H1 (cell line): ENCODE measurements at regions not wholly inside any gene's neighbourhood (a gene's known extent, or its start where the extent isn't known, plus 50 kb on each side); places are given as distances from the start of the nearest gene placed in this dataset.

Experiments used
- CTCF ChIA-PET: fragments of 300-600 bp; sonication (Branson Sonifier 250); formaldehyde crosslinking; loops from one replicate; lab custom pipeline; 2021; ENCODE audit not compliant: partially characterized antibody; lab: Charles Lee
- POLR2A ChIA-PET: fragments of 300-600 bp; sonication (Branson Sonifier 250); formaldehyde crosslinking; loops from one replicate; lab custom pipeline; 2021; ENCODE audit warnings: inconsistent platforms; ENCODE audit not compliant: partially characterized antibody; lab: Charles Lee
- DNase-seq, 2 experiments: peaks; one replicate each; pipeline versions ENCODE4 v3.0.0 to v3.0.0-alpha.2; 2010 to 2022; ENCODE audit warnings: low spot score in 2 of 2, low read depth in 1 of 2, mixed read lengths in 1 of 2
- FAIRE-seq: peaks from 2 replicates; lab custom pipeline; 2011; peaks lifted over from hg19 to GRCh38; lab: Jason Lieb, UNC
- H2AFZ ChIP-seq: 2 replicates; pipeline ENCODE4 v1.8.1; 2012; ENCODE audit warnings: low read length, inconsistent platforms
- H2AK5ac ChIP-seq: 2 replicates; pipeline ENCODE4 v1.6.1; 2013; ENCODE audit warnings: low read depth, low read length
- H2BK120ac ChIP-seq: replicated peaks from 2 replicates; pipeline ENCODE3; 2013; ENCODE audit warnings: low read depth, low read length, inconsistent platforms
- H2BK12ac ChIP-seq: 2 replicates; pipeline ENCODE4 v1.6.1; 2013; ENCODE audit warnings: low read depth, low read length
- H2BK15ac ChIP-seq: 2 replicates; pipeline ENCODE4 v1.6.1; 2013; ENCODE audit warnings: low read length
- H2BK20ac ChIP-seq: 2 replicates; pipeline ENCODE4 v1.6.1; 2013; ENCODE audit warnings: low read length
- H2BK5ac ChIP-seq: 2 replicates; pipeline ENCODE4 v1.6.1; 2013; ENCODE audit warnings: low read depth, low read length
- H3K14ac ChIP-seq: 2 replicates; pipeline ENCODE4 v1.6.1; 2013; ENCODE audit warnings: inconsistent platforms; ENCODE audit not compliant: insufficient read length
- H3K18ac ChIP-seq: 2 replicates; pipeline ENCODE4 v1.6.1; 2013; ENCODE audit warnings: low read length; ENCODE audit errors: extremely low read depth
- H3K23ac ChIP-seq: 2 replicates; pipeline ENCODE4 v1.6.1; 2013; ENCODE audit warnings: inconsistent platforms; ENCODE audit not compliant: insufficient read length
- H3K23me2 ChIP-seq: 2 replicates; pipeline ENCODE4 v1.6.1; 2013; ENCODE audit warnings: low read depth, low read length
- H3K27ac ChIP-seq: 2 replicates; pipeline ENCODE4 v1.6.1; 2011; ENCODE audit warnings: low read depth, low read length, inconsistent platforms
- H3K27me3 ChIP-seq, 4 experiments: replicated peaks in 1 of 4; 1 replicate in 1 of 4; 2 replicates in 3 of 4; pipeline versions ENCODE4 v1.6.1 to v1.8.1; 2011 to 2013; ENCODE audit warnings: low read length in 3 of 4, mild to moderate bottlenecking in 3 of 4, inconsistent platforms in 2 of 4, mixed read lengths in 2 of 4, moderate library complexity in 1 of 4; ENCODE audit not compliant: control insufficient read depth in 3 of 4, insufficient read depth in 3 of 4; ENCODE audit errors: extremely low read depth in 1 of 4
- H3K36me3 ChIP-seq, 4 experiments: 2 replicates each; pipeline versions ENCODE4 v1.6.1 to v1.8.1; 2011 to 2013; ENCODE audit warnings: mild to moderate bottlenecking in 4 of 4, low read length in 3 of 4, moderate library complexity in 2 of 4, control low read depth in 1 of 4, inconsistent platforms in 1 of 4; ENCODE audit not compliant: insufficient read depth in 4 of 4, control insufficient read depth in 2 of 4
- H3K4ac ChIP-seq: replicated peaks from 2 replicates; pipeline ENCODE3; 2013; ENCODE audit warnings: low read length, low read depth, mixed read lengths, inconsistent platforms; ENCODE audit not compliant: insufficient read length
- H3K4me1 ChIP-seq, 4 experiments: replicated peaks in 1 of 4; 1 replicate in 1 of 4; 2 replicates in 3 of 4; pipeline versions ENCODE4 v1.6.1 to v1.8.1; 2011 to 2013; ENCODE audit warnings: low read length in 3 of 4, inconsistent platforms in 2 of 4, mixed read lengths in 1 of 4; ENCODE audit not compliant: insufficient read depth in 4 of 4, control insufficient read depth in 3 of 4
- H3K4me2 ChIP-seq, 2 experiments: 2 replicates each; pipeline versions ENCODE4 v1.6.1 to v1.8.1; 2011 to 2013; ENCODE audit warnings: low read depth in 2 of 2, low read length in 2 of 2, control low read depth in 1 of 2, inconsistent platforms in 1 of 2, mild to moderate bottlenecking in 1 of 2; ENCODE audit not compliant: insufficient read depth in 1 of 2
- H3K4me3 ChIP-seq, 4 experiments: fragments of 200-600, 300-600 bp in 1 of 4; sonication (generic), shearing (Covaris generic), sonication (Bioruptor Twin) in 1 of 4; 2 replicates each; pipeline versions ENCODE4 v1.5.1 to v1.8.1; 2011 to 2016; ENCODE audit warnings: low read length in 4 of 4, low read depth in 3 of 4, control low read depth in 2 of 4, inconsistent platforms in 2 of 4, mild to moderate bottlenecking in 2 of 4, mixed read lengths in 1 of 4, moderate library complexity in 1 of 4; ENCODE audit not compliant: insufficient read depth in 2 of 4; ENCODE audit errors: extremely low read depth in 1 of 4
- H3K56ac ChIP-seq: replicated peaks from 2 replicates; pipeline ENCODE3; 2013; ENCODE audit warnings: low read depth, mild to moderate bottlenecking, mixed read lengths, low read length, inconsistent platforms; ENCODE audit not compliant: insufficient read length
- H3K79me1 ChIP-seq: 2 replicates; pipeline ENCODE4 v1.6.1; 2013; ENCODE audit warnings: low read depth, low read length, control low read depth
- H3K79me2 ChIP-seq, 2 experiments: 2 replicates each; pipeline versions ENCODE4 v1.6.1 to v1.8.1; 2012 to 2013; ENCODE audit warnings: low read length in 2 of 2, mild to moderate bottlenecking in 2 of 2, inconsistent platforms in 1 of 2; ENCODE audit not compliant: insufficient read depth in 2 of 2, control insufficient read depth in 1 of 2
- H3K9ac ChIP-seq, 4 experiments: replicated peaks in 1 of 4; 1 replicate in 1 of 4; 2 replicates in 3 of 4; pipeline versions ENCODE4 v1.6.1 to v1.8.1; 2011 to 2013; ENCODE audit warnings: low read depth in 3 of 4, low read length in 3 of 4, control low read depth in 2 of 4, mild to moderate bottlenecking in 2 of 4, moderate library complexity in 2 of 4, inconsistent platforms in 1 of 4; ENCODE audit errors: extremely low read depth in 1 of 4
- H3K9me3 ChIP-seq, 2 experiments: 2 replicates each; pipeline versions ENCODE4 v1.6.1 to v1.8.1; 2012 to 2013; ENCODE audit warnings: mild to moderate bottlenecking in 2 of 2, moderate library complexity in 2 of 2, control low read depth in 1 of 2, inconsistent platforms in 1 of 2, low read depth in 1 of 2, low read length in 1 of 2, mixed read lengths in 1 of 2; ENCODE audit not compliant: insufficient read depth in 2 of 2
- H4K20me1 ChIP-seq, 2 experiments: replicated peaks in 1 of 2; 2 replicates each; pipeline versions ENCODE3 to v1.8.1; 2011 to 2013; ENCODE audit warnings: inconsistent platforms in 2 of 2, low read length in 2 of 2, mild to moderate bottlenecking in 1 of 2; ENCODE audit not compliant: insufficient read depth in 2 of 2, control insufficient read depth in 1 of 2
- H4K5ac ChIP-seq: 2 replicates; pipeline ENCODE4 v1.6.1; 2013; ENCODE audit warnings: low read length, low read depth, mixed read lengths, inconsistent platforms; ENCODE audit not compliant: insufficient read length
- H4K8ac ChIP-seq: 2 replicates; pipeline ENCODE4 v1.8.0; 2013; ENCODE audit warnings: mild to moderate bottlenecking, moderate library complexity, low read length, inconsistent platforms; ENCODE audit not compliant: insufficient read depth; ENCODE audit errors: extremely low read depth
- H4K91ac ChIP-seq: replicated peaks from 2 replicates; pipeline ENCODE3; 2013; ENCODE audit warnings: low read length, mixed read lengths, inconsistent platforms; ENCODE audit not compliant: insufficient read length
- BACH1 ChIP-seq: IDR thresholded peaks from 2 replicates; pipeline ENCODE4 v1.6.1; 2012; ENCODE audit warnings: low read length, improper control_type of control experiment
- CREB1 ChIP-seq: IDR thresholded peaks from 2 replicates; pipeline ENCODE4 v1.6.1; 2012; ENCODE audit warnings: inconsistent platforms
- EZH2 ChIP-seq: fragments of 200-600 bp; sonication (generic); IDR thresholded peaks from 2 replicates; pipeline ENCODE4 v1.7.1; 2012; ENCODE audit warnings: low read depth, mild to moderate bottlenecking, moderate library complexity, low read length, inconsistent platforms; ENCODE audit not compliant: severe bottlenecking
- FOSL1 ChIP-seq: IDR thresholded peaks from 2 replicates; pipeline ENCODE4 v1.6.1; 2011; ENCODE audit warnings: mild to moderate bottlenecking, low read depth, low read length, moderate library complexity; ENCODE audit not compliant: insufficient read depth
- GABPA ChIP-seq: IDR thresholded peaks from 2 replicates; pipeline ENCODE4 v1.6.1; 2011; ENCODE audit warnings: mild to moderate bottlenecking, low read length, moderate library complexity, borderline replicate concordance; ENCODE audit not compliant: insufficient read depth
- MAX ChIP-seq: IDR thresholded peaks from 2 replicates; pipeline ENCODE4 v1.6.1; 2012; ENCODE audit warnings: inconsistent platforms
- PHF8 ChIP-seq: fragments of 200-600 bp; sonication (generic); conservative IDR thresholded peaks from 2 replicates; pipeline ENCODE4 v1.7.1; 2012; ENCODE audit warnings: low read depth, mild to moderate bottlenecking, inconsistent platforms, low read length, moderate library complexity
- POLR2A ChIP-seq, 2 experiments: IDR thresholded peaks; 1 replicate in 1 of 2; 2 replicates in 1 of 2; pipeline ENCODE4 v1.6.1; 2011; ENCODE audit warnings: low read depth in 2 of 2, low read length in 2 of 2, mild to moderate bottlenecking in 2 of 2; ENCODE audit errors: control extremely low read depth in 1 of 2
- RBBP5 ChIP-seq: IDR thresholded peaks from 2 replicates; pipeline ENCODE4 v1.7.1; 2012; ENCODE audit warnings: low read depth, mild to moderate bottlenecking, inconsistent platforms, low read length, moderate library complexity, borderline replicate concordance
- RXRA ChIP-seq: IDR thresholded peaks from 2 replicates; pipeline ENCODE4 v1.6.1; 2011; ENCODE audit warnings: low read depth, mild to moderate bottlenecking, low read length, moderate library complexity; ENCODE audit not compliant: insufficient read depth
- SIRT6 ChIP-seq: IDR thresholded peaks from one replicate; pipeline ENCODE4 v1.7.1; 2012; ENCODE audit warnings: low read length, inconsistent platforms
- SP4 ChIP-seq: IDR thresholded peaks from 2 replicates; pipeline ENCODE4 v1.6.1; 2012; ENCODE audit warnings: low read length, inconsistent platforms
- WGBS, 2 experiments: shearing (Covaris generic) in 1 of 2; methylation state at CpG; one replicate each; pipeline versions ENCODE4 v1.1.6 to v1.1.7; 2013 to 2015; ENCODE audit warnings: low lambda C conversion rate in 2 of 2, mixed read lengths in 2 of 2, inconsistent platforms in 1 of 2, low coverage in 1 of 2, missing lambda C conversion rate in 1 of 2; ENCODE audit not compliant: insufficient replicate concordance in 2 of 2, insufficient coverage in 1 of 2, insufficient read length in 1 of 2; ENCODE audit errors: extremely low coverage in 1 of 2, missing lambda C conversion rate in 1 of 2; 5-methylcytosine and 5-hydroxymethylcytosine counted together

GRCh38 chr6:44725070-44725469 lies 337.6 kb downstream of the CDC5L start:
- H3K9me3 ChIP-seq = no peaks in the 10 kb centered on the region
- H2BK5ac ChIP-seq = 0 out of 2 replicates have a peak overlapping the region, but pooled peaks have one; percentile 1
- ChIA-PET POLR2A (no interaction called here), CTCF (interaction anchor here (1.1 to 1.6 kb wide), 2 partner anchors 23 to 131 kb away, joined by 3 to 4 read pairs; no protein-coding TSS in a partner anchor)
- WGBS, 2 experiments = 89% methylated on average over 4 of the region's 4 CpGs; no CpG with 5 or more reads in 1 of the 2 experiments
- FAIRE-seq (no peak), DNase-seq (no peak)
- no peak overlapping the region for H3K56ac ChIP-seq
- H2BK120ac ChIP-seq = no peak overlapping the region
- H3K4ac ChIP-seq = no peak overlapping the region
- peak overlapping the region; percentile 68; the same call in 1 of the 2 replicates for H2BK12ac ChIP-seq
- no peak overlapping the region for H2AK5ac ChIP-seq
- no peak overlapping the region; the same call in 1 of the 2 replicates for H2BK20ac ChIP-seq
- no peak overlapping the region for H3K23ac ChIP-seq
- no peak overlapping the region for H3K4me3 ChIP-seq
- no peaks in the 10 kb centered on the region for H3K23me2 ChIP-seq
- H2AFZ ChIP-seq = no peak overlapping the region; the same call in 1 of the 2 replicates
- no peaks in the 10 kb centered on the region for H3K79me2 ChIP-seq
- no peak overlapping the region for H3K18ac ChIP-seq
- H3K27ac ChIP-seq = no peak overlapping the region
- no peak overlapping the region for H3K4me2 ChIP-seq
- H2BK15ac ChIP-seq = 0 out of 2 replicates have a peak overlapping the region, but pooled peaks have one; percentile 75
- no peak overlapping the region for H4K8ac ChIP-seq
- H4K20me1 ChIP-seq = no peaks in the 10 kb centered on the region
- H3K14ac ChIP-seq = no peak overlapping the region
- H4K5ac ChIP-seq = no peak overlapping the region
- H4K91ac ChIP-seq = no peak overlapping the region
- H3K36me3 ChIP-seq = no peaks in the 10 kb centered on the region
- H3K27me3 ChIP-seq = no peaks in the 10 kb centered on the region
- H3K9ac ChIP-seq = no peak overlapping the region
- H3K79me1 ChIP-seq = no peaks in the 10 kb centered on the region
- H3K4me1 ChIP-seq = no peaks in the 10 kb centered on the region; a peak in 1 of 7 replicates
- TF ChIP-seq GABPA (no peak), EZH2 (no peak), CREB1 (no peak), FOSL1 (no peak), PHF8 (no peak), SP4 (no peak), MAX (no peak), RBBP5 (no peak), POLR2A (IDR thresholded peaks at IDR 0.05; ENCODE audit: control extremely low read depth in 1 of 2, low read depth in 2 of 2, low read length in 2 of 2) (no peak), RXRA (no peak), BACH1 (no peak), SIRT6 (no peak)
